Upper lobe of left lung (tissue), 6 donors: ENCODE measurements at regions not wholly inside any gene's neighbourhood (a gene's known extent, or its start where the extent isn't known, plus 50 kb on each side); places are given as distances from the start of the nearest gene placed in this dataset.

Source experiments
- ATAC-seq, 2 donors: fragments of 200-7000 bp; cut with Tn5 transposase; one replicate each; pipeline ENCODE4 v1.9.1; 2022; ENCODE audit warnings: mild to moderate bottlenecking in 2 of 2, moderate library complexity in 2 of 2; ENCODE audit not compliant: low FRiP score in 2 of 2
- DNase-seq, 2 donors: peaks; one replicate each; pipeline ENCODE4 v3.0.0-alpha.2; 2019 to 2020
- H3K27ac ChIP-seq, 4 donors: fragments of 200-600 bp; sonication (generic); one replicate each; pipeline ENCODE4 v1.5.1; 2016 to 2019
- H3K27me3 ChIP-seq, 4 donors: fragments of 200-600 bp; sonication (generic); one replicate each; pipeline ENCODE4 v1.5.1; 2017 to 2019
- H3K36me3 ChIP-seq, 4 donors: fragments of 200-600 bp; sonication (generic); one replicate each; pipeline ENCODE4 v1.5.1; 2016 to 2019
- H3K4me1 ChIP-seq, 4 donors: fragments of 200-600 bp; sonication (generic); one replicate each; pipeline ENCODE4 v1.5.1; 2018 to 2019
- H3K4me3 ChIP-seq, 4 donors: fragments of 200-600 bp; sonication (generic); one replicate each; pipeline ENCODE4 v1.5.1; 2017 to 2019; ENCODE audit warnings: mild to moderate bottlenecking in 2 of 4, moderate library complexity in 1 of 4
- H3K9me3 ChIP-seq, 4 donors: fragments of 200-600 bp; sonication (generic); one replicate each; pipeline ENCODE4 v1.5.1; 2018 to 2019
- EP300 ChIP-seq, 4 donors: sonication (generic); formaldehyde crosslinking; IDR thresholded peaks; one replicate each; pipeline ENCODE4 v1.5.1; 2017; ENCODE audit warnings: antibody characterized with exemption in 4 of 4, control low read depth in 2 of 4
- POLR2A ChIP-seq, 4 donors: fragments of 450-650 bp; IDR thresholded peaks; one replicate each; pipeline ENCODE4 v1.5.1; 2016 to 2017; ENCODE audit warnings: antibody characterized with exemption in 4 of 4, mild to moderate bottlenecking in 2 of 4
- POLR2AphosphoS5 ChIP-seq, 2 donors: sonication (generic); formaldehyde crosslinking; IDR thresholded peaks; one replicate each; pipeline ENCODE4 v1.5.1; 2017; ENCODE audit warnings: antibody characterized with exemption in 2 of 2
- WGBS, 2 donors: methylation state at CpG; one replicate each; pipeline ENCODE4 v1.1.5; 2017 to 2018; 5-methylcytosine and 5-hydroxymethylcytosine counted together
- TF ChIP-seq, protein P1 (sequence below), 6 experiments: fragments of 450-650 bp in 4 of 6; fragments of 200-600 bp in 2 of 6; sonication (generic) in 2 of 6; IDR thresholded peaks; one replicate each; pipeline ENCODE4 v1.5.1; 2016 to 2019; ENCODE audit warnings: antibody characterized with exemption in 6 of 6
- donor health status: DM: no; HTN: no; CAD: no; lungs with moderate emphysema.
- donor health status: DM: no; HTN: yes; CAD: no; lungs with severe emphysema.

DNA sequence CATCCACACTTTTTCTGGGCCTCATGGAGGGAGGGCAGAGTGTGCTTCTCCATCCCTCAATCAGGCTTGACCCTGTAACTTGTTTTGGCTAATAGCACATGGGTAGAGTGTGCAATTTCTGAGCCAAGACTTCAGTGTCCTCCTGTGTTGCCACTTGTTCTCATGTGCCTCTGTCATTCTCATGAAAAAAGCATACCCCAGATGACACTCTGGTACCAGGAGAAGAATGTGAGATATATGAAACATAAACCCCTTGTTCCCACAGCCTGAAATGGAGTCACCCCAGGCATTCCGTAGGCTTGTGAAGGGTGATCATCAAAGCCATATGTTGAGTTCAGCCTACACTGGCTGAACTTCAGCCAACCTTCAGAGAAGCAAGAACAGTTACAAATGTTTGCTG lies 239.2 kb upstream of the MIR17HG start:
- 80 to 88% methylated on average over 1 of the region's 1 CpG for WGBS, 2 donors
- no peaks in the 10 kb centered on the region for H3K36me3 ChIP-seq
- no peaks in the 10 kb centered on the region for H3K9me3 ChIP-seq
- no peak overlapping the region for H3K4me3 ChIP-seq
- no peak for TF ChIP-seq EP300 (IDR thresholded peaks at IDR 0.05)
- TF ChIP-seq, protein P1, sequence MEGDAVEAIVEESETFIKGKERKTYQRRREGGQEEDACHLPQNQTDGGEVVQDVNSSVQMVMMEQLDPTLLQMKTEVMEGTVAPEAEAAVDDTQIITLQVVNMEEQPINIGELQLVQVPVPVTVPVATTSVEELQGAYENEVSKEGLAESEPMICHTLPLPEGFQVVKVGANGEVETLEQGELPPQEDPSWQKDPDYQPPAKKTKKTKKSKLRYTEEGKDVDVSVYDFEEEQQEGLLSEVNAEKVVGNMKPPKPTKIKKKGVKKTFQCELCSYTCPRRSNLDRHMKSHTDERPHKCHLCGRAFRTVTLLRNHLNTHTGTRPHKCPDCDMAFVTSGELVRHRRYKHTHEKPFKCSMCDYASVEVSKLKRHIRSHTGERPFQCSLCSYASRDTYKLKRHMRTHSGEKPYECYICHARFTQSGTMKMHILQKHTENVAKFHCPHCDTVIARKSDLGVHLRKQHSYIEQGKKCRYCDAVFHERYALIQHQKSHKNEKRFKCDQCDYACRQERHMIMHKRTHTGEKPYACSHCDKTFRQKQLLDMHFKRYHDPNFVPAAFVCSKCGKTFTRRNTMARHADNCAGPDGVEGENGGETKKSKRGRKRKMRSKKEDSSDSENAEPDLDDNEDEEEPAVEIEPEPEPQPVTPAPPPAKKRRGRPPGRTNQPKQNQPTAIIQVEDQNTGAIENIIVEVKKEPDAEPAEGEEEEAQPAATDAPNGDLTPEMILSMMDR (IDR thresholded peaks at IDR 0.05), result no peak
- TF ChIP-seq POLR2A (IDR thresholded peaks at IDR 0.05), result no peak
- no peak for TF ChIP-seq POLR2AphosphoS5 (IDR thresholded peaks at IDR 0.05)
- ATAC-seq (no peak), DNase-seq (no peak)
- H3K27ac ChIP-seq, result no peak overlapping the region
- H3K27me3 ChIP-seq, result no peaks in the 10 kb centered on the region
- H3K4me1 ChIP-seq, result no peaks in the 10 kb centered on the region

- 76 to 78% methylated on average over 6 of the region's 6 CpGs for WGBS, 2 donors
- Histone ChIP-seq H3K27me3 (no peaks in the 10 kb centered on the region), H3K4me1 (no peaks in the 10 kb centered on the region), H3K36me3 (no peaks in the 10 kb centered on the region), H3K27ac (no peak overlapping the region), H3K9me3 (no peaks in the 10 kb centered on the region), H3K4me3 (no peak overlapping the region)
- DNase-seq (no peak), ATAC-seq (no peak)
- TF ChIP-seq, protein P1 (IDR thresholded peaks at IDR 0.05), result no peak
- no peak for TF ChIP-seq POLR2AphosphoS5 (IDR thresholded peaks at IDR 0.05)
- no peak for TF ChIP-seq POLR2A (IDR thresholded peaks at IDR 0.05)
- TF ChIP-seq EP300 (IDR thresholded peaks at IDR 0.05), result no peak
Measured at GRCh38 chr13:91111476-91112200, 235.8 kb upstream of the MIR17HG start.

DNA sequence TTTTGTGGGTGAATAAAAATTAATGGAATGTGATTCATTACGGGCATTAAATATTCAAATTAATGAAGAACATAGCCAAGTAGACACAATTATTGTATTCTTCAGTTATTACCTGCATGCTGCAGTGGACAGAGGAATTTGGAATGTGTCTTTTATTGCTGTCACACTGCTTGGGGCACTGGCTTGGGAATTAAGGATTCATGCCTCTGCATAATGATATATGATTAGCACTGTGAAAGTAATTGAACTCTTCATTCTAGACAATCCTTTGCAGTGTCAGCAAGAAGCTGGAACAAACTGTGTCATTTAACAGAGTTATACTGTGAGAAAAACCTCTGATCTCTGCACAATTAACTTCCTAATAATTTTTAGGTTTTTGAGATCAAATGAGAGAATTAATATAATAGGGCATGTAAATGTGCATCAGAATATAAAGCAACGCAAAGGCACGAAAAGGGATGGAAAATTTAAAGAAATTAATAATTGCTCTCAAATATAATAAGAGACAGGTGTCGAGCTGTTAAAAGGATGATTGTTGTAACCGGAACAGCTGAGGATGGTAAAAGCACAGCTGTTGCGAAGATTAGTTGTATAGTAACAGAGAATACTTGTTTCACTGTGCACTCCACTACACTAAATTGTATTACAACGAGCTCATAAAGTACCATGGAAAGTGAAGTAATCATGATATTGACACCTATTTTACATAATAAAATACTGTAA lies 235.1 kb upstream of the MIR17HG start:
- Histone ChIP-seq H3K9me3 (no peaks in the 10 kb centered on the region), H3K4me3 (no peak overlapping the region), H3K4me1 (no peaks in the 10 kb centered on the region), H3K36me3 (no peaks in the 10 kb centered on the region), H3K27ac (no peak overlapping the region), H3K27me3 (no peaks in the 10 kb centered on the region)
- WGBS, 2 donors, result 83% methylated on average over 7 of the region's 7 CpGs
- no peak for DNase-seq
- no peak for ATAC-seq
- TF ChIP-seq, protein P1 (IDR thresholded peaks at IDR 0.05), result no peak
- no peak for TF ChIP-seq POLR2AphosphoS5 (IDR thresholded peaks at IDR 0.05)

GRCh38 chr13:91112924-91113277 lies 234.6 kb upstream of the MIR17HG start:
- Histone ChIP-seq H3K36me3 (no peaks in the 10 kb centered on the region), H3K4me1 (no peaks in the 10 kb centered on the region), H3K4me3 (no peak overlapping the region), H3K9me3 (no peaks in the 10 kb centered on the region), H3K27ac (no peak overlapping the region), H3K27me3 (no peaks in the 10 kb centered on the region)
- 95 to 97% methylated on average over 1 of the region's 1 CpG for WGBS, 2 donors
- TF ChIP-seq EP300 (IDR thresholded peaks at IDR 0.05), result no peak
- TF ChIP-seq POLR2A (IDR thresholded peaks at IDR 0.05), result no peak
- TF ChIP-seq POLR2AphosphoS5 (IDR thresholded peaks at IDR 0.05), result no peak
- TF ChIP-seq, protein P1 (IDR thresholded peaks at IDR 0.05), result no peak
- ATAC-seq (no peak), DNase-seq (no peak)

DNA sequence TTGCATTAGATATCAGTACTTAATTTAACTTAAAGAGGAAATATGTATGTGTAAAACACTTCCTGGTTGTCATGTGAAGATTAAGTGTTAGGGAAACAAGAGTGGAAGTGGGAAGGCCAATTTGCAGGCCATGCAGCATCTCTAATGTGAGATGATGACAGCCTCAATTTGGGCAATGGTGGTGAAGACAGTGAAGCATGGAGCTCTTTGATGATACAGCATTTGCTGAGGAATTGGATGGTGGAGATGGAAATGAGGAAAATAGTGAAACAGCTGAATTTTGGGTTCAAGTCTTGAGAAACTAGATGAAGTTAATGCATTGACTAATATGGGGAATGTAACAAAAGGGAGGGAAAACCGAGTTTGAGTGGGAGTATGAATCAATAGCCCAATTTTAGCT lies 231.7 kb upstream of the MIR17HG start:
- H3K27ac ChIP-seq, result no peak overlapping the region
- no peak for TF ChIP-seq POLR2A (IDR thresholded peaks at IDR 0.05)
- TF ChIP-seq, protein P1 (IDR thresholded peaks at IDR 0.05), result no peak
- no peak for TF ChIP-seq POLR2AphosphoS5 (IDR thresholded peaks at IDR 0.05)
- no peak for TF ChIP-seq EP300 (IDR thresholded peaks at IDR 0.05)
- ATAC-seq (no peak), DNase-seq (no peak)
- no peaks in the 10 kb centered on the region for H3K4me1 ChIP-seq
- 91 to 92% methylated on average over 1 of the region's 1 CpG for WGBS, 2 donors
- no peaks in the 10 kb centered on the region for H3K9me3 ChIP-seq
- H3K4me3 ChIP-seq, result no peak overlapping the region
- no peaks in the 10 kb centered on the region for H3K36me3 ChIP-seq
- H3K27me3 ChIP-seq, result no peaks in the 10 kb centered on the region
